ENCODE measurements at regions not wholly inside any gene's neighbourhood (a gene's known extent, or its start where the extent isn't known, plus 50 kb on each side); places are given as distances from the start of the nearest gene placed in this dataset.

DNA sequence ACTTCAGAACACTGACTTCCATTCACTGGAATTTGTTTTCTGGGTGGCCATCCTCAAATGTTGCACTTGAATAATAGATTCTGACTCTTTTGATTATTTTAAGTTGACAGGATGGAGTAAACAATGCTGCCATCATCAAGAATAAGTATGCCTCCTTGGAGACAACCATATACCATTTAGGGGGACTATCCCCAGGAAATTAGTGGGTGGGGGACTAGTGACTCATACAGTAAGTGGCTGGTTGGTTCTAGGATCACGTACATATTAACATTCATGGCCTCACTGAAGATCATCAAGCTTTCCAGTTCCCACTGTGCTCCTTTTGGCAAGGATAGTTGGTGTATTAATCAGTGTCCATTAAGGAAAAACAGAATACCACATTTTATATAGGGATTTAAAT lies 615.2 kb downstream of the CCSER2 start:
- intact Hi-C loops (cut with micrococcal nuclease) = no loop called here
- TF ChIP-seq CTCF (IDR thresholded peaks at IDR 0.05; ENCODE audit: borderline replicate concordance) = no peak
- Histone ChIP-seq H3K27me3 (ENCODE audit: low read depth) (peaks cover 10% of the 10 kb centered on the region), H3K36me3 (no peaks in the 10 kb centered on the region), H3K4me1 (peaks cover 4% of the 10 kb centered on the region), H3K4me3 (no peak overlapping the region), H3K9me3 (replicated peaks) (no peaks in the 10 kb centered on the region), H3K27ac (replicated peaks) (no peak overlapping the region)
- no peak for DNase-seq

GRCh38 chr10:84944187-84944586 lies 615.8 kb downstream of the CCSER2 start:
- no peaks in the 10 kb centered on the region for H3K4me1 ChIP-seq
- intact Hi-C loops (cut with micrococcal nuclease) = no loop called here
- TF ChIP-seq CTCF (IDR thresholded peaks at IDR 0.05; ENCODE audit: borderline replicate concordance) = no peak

DNA sequence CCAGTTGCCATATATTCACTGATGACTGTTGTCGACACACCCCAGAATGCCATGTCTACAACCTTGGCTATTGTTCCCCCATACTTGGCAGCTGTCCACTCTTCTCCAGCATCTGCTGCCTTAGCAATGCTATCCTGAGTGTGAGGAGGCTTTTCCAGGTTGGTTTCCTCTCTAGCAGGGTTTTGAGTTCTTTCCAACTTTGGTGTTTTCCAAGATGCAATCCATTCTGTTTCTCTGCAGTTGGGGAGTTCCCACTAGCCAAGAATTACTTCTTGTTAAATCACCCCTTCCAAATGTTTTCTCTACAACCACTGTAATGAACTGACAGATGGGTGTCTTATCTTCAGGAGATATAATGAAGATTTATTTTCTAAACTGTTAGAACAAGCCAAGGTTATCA lies 617.4 kb downstream of the CCSER2 start:
- Histone ChIP-seq H3K9me3 (replicated peaks) (no peaks in the 10 kb centered on the region), H3K27me3 (ENCODE audit: low read depth) (peaks cover 10% of the 10 kb centered on the region)
- intact Hi-C loops (cut with micrococcal nuclease) = no loop called here

More at GRCh38 chr10:84944187-84944586, 615.8 kb downstream of the CCSER2 start:
- no peak for DNase-seq
- H3K27me3 ChIP-seq (ENCODE audit: low read depth) = peaks cover 10% of the 10 kb centered on the region
- H3K4me3 ChIP-seq = no peak overlapping the region
- H3K9me3 ChIP-seq (replicated peaks) = no peaks in the 10 kb centered on the region
- no peaks in the 10 kb centered on the region for H3K36me3 ChIP-seq
- no peak overlapping the region for H3K27ac ChIP-seq (replicated peaks)

GRCh38 chr10:84946904-84947303 lies 618.5 kb downstream of the CCSER2 start:
- intact Hi-C loops (cut with micrococcal nuclease) = no loop called here
- H3K9me3 ChIP-seq (replicated peaks) = no peaks in the 10 kb centered on the region
- H3K4me1 ChIP-seq = no peaks in the 10 kb centered on the region
- H3K27me3 ChIP-seq (ENCODE audit: low read depth) = no peaks in the 10 kb centered on the region
- H3K4me3 ChIP-seq = no peak overlapping the region
- H3K27ac ChIP-seq (replicated peaks) = no peak overlapping the region
- no peak for DNase-seq
- TF ChIP-seq CTCF (IDR thresholded peaks at IDR 0.05; ENCODE audit: borderline replicate concordance) = no peak
- H3K36me3 ChIP-seq = no peaks in the 10 kb centered on the region

More for the DNA sequence above, 617.4 kb downstream of the CCSER2 start:
- no peak for DNase-seq
- no peak for TF ChIP-seq CTCF (IDR thresholded peaks at IDR 0.05; ENCODE audit: borderline replicate concordance)
- Histone ChIP-seq H3K4me1 (no peaks in the 10 kb centered on the region), H3K36me3 (no peaks in the 10 kb centered on the region), H3K27ac (replicated peaks) (no peak overlapping the region), H3K4me3 (no peak overlapping the region)

DNA sequence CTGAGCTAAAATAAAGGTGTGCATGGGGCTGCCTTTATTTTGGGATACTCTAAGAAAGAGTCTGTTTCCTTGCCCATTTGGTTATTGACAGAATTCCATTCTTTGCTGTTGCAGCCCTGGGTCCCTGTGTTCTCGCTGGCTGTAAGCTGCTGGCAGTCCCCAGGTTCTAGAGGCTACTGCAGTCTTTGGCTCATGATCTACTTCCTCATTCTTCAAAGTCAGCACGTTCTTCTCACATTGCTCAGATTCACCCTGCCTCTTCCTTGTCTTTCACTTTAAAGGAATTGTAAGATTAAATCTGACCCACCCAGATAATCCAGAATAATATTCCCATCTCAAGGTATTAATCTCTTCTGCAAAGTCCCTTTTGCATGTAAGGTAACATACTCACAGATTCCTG lies 620.3 kb downstream of the CCSER2 start:
- DNase-seq = no peak
- Histone ChIP-seq H3K36me3 (no peaks in the 10 kb centered on the region), H3K9me3 (replicated peaks) (no peaks in the 10 kb centered on the region), H3K4me3 (no peak overlapping the region), H3K27ac (replicated peaks) (no peak overlapping the region), H3K4me1 (no peaks in the 10 kb centered on the region), H3K27me3 (ENCODE audit: low read depth) (no peaks in the 10 kb centered on the region)
- TF ChIP-seq CTCF (IDR thresholded peaks at IDR 0.05; ENCODE audit: borderline replicate concordance) = no peak
- intact Hi-C loops (cut with micrococcal nuclease) = no loop called here

DNA sequence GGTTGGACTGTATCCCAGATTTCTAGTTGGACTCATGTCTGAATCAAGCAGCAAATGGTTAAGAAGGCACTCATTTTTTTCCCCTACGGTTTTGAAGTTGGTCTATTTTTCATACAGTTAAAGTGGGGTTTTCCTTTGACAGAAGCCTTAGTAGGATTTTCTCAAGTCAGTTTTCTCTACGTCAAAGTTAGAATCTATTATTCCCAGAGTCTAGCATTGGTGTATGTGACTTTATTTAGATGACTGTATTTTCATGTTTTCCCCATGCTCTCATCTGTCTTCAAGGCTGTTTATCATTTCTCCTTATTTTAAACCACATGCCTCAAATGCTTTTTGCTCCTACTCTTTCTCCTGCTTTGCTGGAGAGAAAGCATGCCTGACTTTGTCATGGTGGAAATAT lies 623.2 kb downstream of the CCSER2 start:
- TF ChIP-seq CTCF (IDR thresholded peaks at IDR 0.05; ENCODE audit: borderline replicate concordance) = no peak
- Histone ChIP-seq H3K4me1 (no peaks in the 10 kb centered on the region), H3K27me3 (ENCODE audit: low read depth) (no peaks in the 10 kb centered on the region), H3K36me3 (no peaks in the 10 kb centered on the region), H3K9me3 (replicated peaks) (no peaks in the 10 kb centered on the region), H3K4me3 (no peak overlapping the region), H3K27ac (replicated peaks) (no peak overlapping the region)
- intact Hi-C loops (cut with micrococcal nuclease) = no loop called here
- no peak for DNase-seq

All from left ventricle myocardium inferior (tissue), 1 donor.